GM10266 (cell line): ENCODE measurements at regions not wholly inside any gene's neighbourhood (a gene's known extent, or its start where the extent isn't known, plus 50 kb on each side); places are given as distances from the start of the nearest gene placed in this dataset.

Experiments used
- DNase-seq: peaks from one replicate; pipeline ENCODE4 v3.0.0; 2012; ENCODE audit errors: extremely low spot score
- TF ChIP-seq, protein P1 (sequence below): IDR thresholded peaks from 2 replicates; pipeline ENCODE4 v1.5.1; 2012; ENCODE audit warnings: mild to moderate bottlenecking, low read depth; ENCODE audit not compliant: control insufficient read depth, insufficient read depth; ENCODE audit errors: missing control alignments

DNA sequence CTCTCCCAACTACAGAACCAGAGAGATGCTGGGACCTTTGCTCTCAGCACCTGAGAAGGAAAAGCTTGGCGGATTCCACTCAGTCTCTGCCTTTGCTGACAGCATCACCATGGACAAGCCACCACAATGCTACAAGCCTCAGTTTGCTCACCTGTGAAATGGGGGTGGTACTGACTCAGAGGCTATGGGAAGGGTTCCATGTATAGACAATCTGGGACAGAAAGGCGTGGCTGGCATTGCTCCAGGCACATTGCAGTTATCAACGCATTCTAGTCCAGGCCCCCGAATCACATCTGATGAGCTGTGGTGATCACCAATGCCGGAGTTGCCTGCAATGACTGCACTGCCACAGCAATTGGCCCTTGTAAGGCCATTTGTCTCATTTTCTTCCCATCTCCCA, 72.6 kb downstream of the ISX start:
- DNase-seq, result no peak
- TF ChIP-seq, protein P1, sequence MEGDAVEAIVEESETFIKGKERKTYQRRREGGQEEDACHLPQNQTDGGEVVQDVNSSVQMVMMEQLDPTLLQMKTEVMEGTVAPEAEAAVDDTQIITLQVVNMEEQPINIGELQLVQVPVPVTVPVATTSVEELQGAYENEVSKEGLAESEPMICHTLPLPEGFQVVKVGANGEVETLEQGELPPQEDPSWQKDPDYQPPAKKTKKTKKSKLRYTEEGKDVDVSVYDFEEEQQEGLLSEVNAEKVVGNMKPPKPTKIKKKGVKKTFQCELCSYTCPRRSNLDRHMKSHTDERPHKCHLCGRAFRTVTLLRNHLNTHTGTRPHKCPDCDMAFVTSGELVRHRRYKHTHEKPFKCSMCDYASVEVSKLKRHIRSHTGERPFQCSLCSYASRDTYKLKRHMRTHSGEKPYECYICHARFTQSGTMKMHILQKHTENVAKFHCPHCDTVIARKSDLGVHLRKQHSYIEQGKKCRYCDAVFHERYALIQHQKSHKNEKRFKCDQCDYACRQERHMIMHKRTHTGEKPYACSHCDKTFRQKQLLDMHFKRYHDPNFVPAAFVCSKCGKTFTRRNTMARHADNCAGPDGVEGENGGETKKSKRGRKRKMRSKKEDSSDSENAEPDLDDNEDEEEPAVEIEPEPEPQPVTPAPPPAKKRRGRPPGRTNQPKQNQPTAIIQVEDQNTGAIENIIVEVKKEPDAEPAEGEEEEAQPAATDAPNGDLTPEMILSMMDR, result no peak

DNA sequence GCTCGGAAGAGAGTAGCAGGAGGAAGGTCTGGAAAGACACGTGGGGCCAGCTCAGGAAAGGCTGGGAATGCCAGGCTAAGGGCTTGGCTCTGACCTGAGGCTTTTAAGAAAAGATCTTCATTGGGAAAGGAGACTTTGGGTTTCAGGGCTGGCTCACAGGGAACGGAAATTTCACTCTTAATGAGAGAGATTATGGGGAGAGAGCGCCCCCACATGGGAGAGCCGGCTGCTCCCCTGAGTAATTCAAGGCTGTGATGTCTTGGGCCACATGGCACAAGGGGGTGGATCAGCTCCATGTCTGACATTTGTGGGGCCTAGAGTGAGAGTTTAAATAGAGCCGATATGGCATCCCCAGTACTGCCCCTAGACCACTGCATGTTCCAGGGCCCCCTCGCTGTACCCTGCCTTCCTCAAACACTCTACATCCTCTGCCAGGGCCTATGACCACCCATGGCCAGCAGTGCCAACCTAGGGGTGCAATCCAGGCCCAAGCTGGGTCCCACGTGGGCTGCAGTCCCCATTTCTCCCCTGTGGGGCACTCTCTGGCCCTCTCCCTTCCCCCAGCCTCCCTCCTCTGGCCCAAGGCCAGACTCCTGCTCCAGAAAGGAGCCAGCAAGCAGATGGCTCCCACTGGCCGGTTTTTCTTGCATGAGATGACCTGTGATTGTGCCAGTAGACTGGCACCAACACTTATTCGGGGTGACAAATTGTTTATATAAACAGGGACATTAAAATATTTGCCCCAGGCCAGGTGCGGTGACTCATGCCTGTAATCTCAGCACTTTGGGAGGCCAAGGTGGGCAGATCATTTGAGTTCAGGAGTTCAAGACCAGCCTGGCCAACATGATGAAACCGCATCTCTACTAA, 75.2 kb downstream of the ISX start:
- TF ChIP-seq, protein P1, result peak; percentile 58
- DNase-seq, result peak; percentile 64

DNA sequence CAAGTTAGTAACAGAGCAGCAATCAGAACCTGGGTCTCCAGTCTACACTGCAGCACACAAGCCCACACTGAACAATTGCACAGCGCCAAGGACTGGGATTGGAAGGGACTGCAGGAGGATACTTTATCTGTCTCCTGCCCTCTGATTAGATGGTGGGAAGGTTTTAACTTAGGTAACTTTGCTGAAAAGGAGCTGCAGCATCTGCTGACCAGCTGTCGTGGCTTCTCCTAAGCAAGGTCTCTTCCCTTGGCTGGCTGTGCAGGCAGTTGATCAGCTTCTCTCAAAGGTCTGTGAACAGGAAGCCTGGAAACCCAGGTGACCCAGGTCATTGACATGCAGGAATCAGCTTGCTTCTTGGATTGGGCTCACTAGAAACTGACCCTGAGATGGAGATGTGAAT, 82.4 kb downstream of the ISX start:
- TF ChIP-seq, protein P1, result no peak
- no peak for DNase-seq

DNA sequence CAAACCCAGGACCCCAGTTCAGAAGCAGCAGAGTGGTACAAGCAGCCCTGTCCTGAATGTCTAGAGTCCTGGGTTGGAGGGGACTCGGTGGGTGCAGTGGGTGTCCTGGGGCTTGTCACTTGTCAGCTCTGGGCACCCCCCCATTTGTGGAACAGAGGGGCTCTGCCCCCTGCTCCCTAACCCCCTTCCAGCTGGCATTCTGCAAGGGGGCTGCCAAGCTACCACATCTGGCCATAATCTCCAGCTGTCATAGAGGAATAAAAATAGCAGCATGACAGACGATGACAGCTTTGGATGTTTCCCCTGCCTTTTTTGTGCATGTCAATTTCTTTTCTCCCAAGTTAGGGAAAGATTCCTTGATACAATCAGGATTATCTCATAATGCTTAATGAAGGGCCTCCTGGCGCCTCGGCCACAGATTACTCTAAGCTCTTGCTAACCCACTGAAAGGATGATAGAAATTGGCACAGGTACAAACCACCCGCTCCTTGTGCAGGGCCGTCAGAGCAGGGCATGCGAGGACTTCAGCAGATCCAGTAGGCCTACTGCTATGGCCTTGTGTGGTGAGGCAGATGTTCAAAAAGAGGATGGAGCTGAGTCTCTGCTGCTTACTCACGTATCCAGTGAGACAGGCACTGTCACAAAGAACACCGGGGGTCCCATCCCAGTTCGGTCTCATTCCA, 83.0 kb downstream of the ISX start:
- TF ChIP-seq, protein P1, result no peak

DNA sequence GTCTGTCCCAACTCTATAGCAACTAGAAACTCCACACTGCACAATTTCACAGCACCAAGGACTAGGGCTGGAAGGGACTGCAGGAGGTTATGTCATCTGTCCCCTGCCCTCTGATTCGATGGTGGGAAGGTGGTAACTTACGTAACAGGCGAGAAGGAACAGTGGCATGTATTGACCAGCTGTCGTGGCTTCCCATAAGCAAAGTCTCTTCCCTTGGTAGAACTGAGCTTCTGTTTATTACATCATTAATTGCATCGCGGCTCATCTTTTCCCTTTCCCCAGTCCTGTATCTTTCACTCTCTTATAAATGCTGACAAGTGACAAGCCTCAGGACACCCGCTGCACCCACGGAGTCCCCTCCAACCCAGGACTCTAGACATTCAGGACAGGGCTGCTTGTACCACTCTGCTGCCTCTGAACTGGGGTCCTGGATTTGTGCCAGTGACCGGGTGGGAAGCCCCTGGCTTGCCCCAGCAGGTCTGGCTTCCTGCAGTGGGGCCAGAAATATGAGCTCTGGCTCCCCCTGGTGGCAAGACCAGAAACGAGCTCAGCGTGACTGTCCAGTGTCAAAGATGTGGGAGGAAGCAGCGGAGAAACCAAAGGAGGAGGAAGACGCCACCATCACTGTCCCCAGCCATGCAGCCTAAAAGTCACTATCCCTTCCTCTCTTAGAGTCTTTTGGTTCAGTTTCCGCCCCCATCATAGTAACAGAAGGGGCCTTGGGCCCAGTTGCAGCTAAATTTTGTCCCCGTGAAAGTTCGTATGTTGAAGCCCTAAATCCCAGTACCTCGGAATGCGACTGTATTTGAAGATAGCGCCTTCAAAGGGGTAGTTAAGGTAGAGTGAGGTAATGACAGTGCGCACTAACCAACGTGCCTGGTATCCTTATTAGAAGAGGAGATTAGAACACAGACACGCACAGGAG, 84.5 kb downstream of the ISX start:
- TF ChIP-seq, protein P1, result peak; percentile 89
- DNase-seq, result peak; percentile 50

More for the DNA sequence above, 83.0 kb downstream of the ISX start:
- no peak for DNase-seq

DNA sequence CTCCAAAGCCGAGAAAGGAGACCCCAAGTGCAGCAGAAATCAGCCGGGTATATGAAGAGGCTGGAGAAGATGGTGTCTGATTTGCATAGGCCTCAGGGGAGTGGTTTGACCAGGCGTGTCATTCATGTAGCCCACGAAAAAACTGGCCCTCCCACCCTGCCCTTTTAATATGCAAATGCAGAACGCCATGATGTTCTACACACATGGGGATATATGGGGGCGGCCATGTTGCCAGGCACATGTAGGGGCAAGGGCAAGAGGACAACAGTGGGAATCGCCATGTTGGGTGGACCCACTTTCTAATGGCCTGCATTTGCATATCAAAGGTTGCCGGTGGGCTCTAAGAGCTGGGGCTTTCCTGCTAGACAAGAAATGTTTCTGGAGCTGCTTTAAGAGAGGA, 86.4 kb downstream of the ISX start:
- no peak for DNase-seq
- TF ChIP-seq, protein P1, result no peak
